AG08396 (cell line): ENCODE measurements at regions not wholly inside any gene's neighbourhood (a gene's known extent, or its start where the extent isn't known, plus 50 kb on each side); places are given as distances from the start of the nearest gene placed in this dataset.
"Not testable (repeated sequence)": the region's sequence is repeated elsewhere in the genome, so short reads cannot be mapped to it uniquely, and the experiment has no call there.

Source experiments
- DNase-seq: peaks from one replicate; pipeline ENCODE4 v3.0.0; 2012; ENCODE audit warnings: low spot score, mixed read lengths

DNA sequence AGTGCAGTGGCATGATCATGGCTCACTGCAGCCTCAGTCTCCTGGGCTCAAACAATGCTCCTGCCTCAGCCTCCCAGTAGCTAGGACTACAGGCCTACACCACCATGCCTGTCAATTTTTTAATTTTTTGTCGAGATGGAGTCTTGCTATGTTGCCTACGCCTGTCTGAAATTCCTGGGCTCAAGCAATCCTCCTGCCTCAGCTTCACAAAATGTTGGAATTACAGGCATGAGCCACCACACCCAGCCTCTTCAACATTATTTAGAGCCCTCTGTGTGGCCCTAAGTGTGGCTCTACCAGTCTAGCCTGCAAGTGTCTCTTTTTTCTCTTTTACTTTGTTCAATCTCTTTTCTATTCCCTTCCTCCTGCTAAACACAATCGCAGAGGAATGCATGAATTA lies 154.4 kb upstream of the EPB41L4A start:
- DNase-seq, result no peak

GRCh38 chr5:112574536-112574935 lies 155.5 kb upstream of the EPB41L4A start:
- no peak for DNase-seq

DNA sequence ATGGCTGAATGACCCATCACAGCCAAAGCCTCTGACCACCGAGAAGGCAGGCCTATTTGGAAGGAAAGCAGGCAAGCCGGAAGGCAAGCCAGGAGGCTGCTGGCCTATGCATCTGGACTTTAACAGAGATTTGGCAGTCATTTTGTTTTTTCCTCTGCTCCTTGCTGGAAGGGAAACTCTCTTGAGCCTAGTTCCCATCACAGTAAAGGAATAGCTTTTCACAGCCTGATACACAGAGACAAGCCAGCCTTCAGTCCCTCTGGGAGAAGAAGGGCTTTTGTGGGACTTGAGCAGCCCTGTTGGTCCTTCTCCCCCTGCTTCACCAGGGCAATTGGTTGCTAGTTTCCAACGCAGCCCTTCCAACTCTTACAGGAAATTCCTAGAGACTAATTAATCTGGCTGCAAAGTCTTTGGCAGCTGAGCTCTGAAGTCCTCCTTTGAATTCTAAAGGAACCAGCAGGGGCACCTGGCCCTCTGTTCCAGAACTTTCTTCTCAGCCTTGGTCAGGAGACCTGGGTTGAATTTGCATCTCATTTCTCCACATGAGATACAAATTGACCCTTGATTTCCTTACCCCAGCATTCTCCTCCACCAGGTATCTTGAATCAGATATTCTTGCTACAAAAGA lies 157.3 kb upstream of the EPB41L4A start:
- DNase-seq, result no peak

DNA sequence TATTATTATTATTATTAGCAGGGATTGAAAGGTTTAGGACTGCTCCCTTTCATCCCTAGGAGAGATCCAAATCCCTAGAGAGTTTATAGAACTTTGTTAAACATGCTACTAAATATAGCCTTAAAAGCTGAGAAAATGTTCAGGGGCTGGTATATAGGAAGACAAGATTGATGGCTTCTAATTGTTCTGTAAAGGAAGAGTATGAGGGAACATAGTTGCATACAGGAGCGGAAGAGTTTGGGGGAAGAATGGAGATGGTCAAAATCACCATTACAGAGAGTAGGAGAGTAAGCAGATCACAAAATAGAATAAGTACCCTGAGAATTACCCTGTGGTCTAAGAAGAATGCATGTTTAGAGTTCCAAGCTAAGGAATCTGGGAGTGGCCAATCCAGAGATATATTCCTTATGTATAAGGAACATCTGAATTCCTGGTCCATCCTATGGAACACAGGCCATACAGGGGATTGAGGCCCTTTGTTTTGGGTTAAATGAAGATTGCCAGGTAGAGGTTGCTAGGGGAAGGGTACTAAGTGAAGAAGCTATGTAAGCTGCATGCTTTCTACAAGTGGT lies 158.0 kb upstream of the APC start:
- DNase-seq, result no peak

DNA sequence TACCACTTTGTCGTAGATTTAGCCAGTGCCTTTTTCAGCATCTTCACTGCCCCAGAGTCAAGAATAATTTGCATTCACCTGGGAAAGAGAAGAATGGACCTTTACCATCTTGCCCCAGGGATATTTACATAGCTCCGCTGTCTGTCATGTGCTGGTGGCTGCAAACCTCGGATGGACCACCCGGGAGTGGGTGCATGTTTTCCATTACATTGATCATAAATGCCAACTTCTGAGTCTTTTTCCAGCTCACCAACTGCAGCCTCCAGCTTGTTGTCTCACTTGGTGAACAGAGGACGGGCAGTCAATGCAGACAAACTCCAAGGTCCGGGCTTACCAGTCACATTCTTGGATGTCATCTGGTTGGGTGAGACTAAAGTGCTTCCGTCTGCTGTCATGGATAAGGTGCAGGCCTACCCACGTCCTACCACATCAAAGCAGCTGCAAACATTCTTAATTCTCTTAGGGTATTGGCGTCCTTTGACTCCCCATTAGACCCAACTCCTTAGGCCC lies 155.8 kb upstream of the APC start:
- no peak for DNase-seq

GRCh38 chr5:112583166-112583565 lies 154.5 kb upstream of the APC start:
- DNase-seq, result no peak

GRCh38 chr5:112584781-112585180 lies 152.9 kb upstream of the APC start:
- DNase-seq, result no peak

DNA sequence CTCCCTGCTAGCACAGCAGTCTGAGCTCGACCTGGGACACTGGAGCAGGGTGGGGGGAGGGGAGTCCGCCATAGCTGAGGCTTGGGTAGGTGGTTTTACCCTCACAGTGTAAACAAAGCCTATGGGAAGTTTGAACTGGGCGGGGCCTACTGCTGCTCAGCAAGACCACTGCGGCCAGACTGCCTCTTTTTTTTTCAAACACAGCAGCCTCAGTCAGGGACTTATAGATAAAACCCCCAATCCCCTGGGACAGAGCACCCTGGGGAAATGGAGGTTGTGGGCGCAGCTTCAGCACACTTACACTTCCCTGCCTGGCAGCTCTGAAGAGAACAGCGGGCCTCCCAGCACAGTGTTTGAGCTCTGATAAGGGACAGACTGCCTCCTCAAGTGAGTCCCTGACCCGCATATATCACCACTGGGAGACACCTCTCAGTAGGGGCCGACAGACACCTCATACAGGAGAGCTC lies 151.1 kb upstream of the APC start:
- DNase-seq, result no peak

- not testable (repeated sequence) for DNase-seq
Observed at GRCh38 chr5:112590858-112591257, 146.8 kb upstream of the APC start.

- DNase-seq, result no peak
Observed at GRCh38 chr5:112594095-112594850, 143.4 kb upstream of the APC start.

DNA sequence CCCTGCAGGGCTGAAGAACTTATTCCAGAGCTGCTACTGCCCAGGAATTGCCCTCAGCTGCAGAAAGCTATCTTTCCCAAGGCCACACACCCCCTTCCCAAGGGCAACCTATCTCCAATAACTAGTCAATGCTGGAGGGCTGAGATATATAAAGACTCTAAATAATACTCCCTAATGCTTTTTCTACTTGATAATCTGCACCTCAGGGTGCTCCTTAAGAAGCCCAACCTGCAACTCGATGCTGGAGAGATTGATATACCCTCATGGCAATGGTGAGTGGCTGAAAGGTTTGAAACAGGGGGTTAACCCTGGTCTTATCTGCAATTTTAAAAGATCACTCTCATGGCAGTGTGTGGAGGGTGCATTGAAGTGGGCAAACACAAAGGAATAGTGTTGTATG lies 142.7 kb upstream of the APC start:
- DNase-seq, result no peak

DNA sequence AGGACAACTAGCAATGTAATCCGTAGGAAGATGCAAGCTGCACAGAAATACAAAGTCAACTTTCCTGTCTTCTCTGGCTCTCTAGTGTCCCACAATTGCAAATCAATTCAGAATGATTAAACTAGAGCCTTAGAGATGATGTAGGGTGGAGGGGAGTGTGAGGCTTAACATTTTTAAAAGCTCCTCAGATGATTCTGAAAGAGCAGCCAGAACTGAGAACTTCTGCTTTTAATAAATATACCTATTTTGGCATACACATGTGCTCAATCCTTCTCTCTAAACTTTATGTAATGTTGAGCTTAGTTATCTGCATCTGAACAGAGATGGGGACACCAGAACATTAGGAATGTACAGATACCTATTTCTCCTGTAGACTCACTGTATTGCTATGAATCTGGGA lies 139.9 kb upstream of the APC start:
- no peak for DNase-seq

GRCh38 chr5:112600510-112600909 lies 137.2 kb upstream of the APC start:
- not testable (repeated sequence) for DNase-seq

- DNase-seq, result no peak
Observed at GRCh38 chr5:112604732-112605630, 132.7 kb upstream of the APC start.

GRCh38 chr5:112608975-112609374 lies 128.7 kb upstream of the APC start:
- no peak for DNase-seq

- DNase-seq, result no peak
Observed at GRCh38 chr5:112612663-112613062, 125.0 kb upstream of the APC start.

DNA sequence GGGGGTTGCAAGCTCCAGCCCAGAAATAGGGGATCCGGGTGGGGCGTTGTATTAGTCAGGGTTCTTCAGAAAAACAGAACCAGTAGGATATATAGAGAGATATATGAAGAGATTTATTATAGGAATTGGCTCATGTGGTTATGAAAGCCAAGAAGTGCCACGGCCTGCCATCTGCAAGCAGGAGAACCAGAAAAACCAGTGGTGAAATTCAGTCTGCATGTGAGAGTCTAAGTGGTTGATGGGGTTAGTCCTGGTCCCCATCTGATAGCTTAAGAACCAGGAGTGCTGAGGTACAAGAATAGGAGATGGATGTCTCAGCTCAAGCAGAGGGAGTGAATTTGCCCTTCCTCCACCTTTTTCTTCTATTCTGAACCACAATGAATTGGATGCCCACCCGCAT lies 123.4 kb upstream of the APC start:
- DNase-seq, result no peak

DNA sequence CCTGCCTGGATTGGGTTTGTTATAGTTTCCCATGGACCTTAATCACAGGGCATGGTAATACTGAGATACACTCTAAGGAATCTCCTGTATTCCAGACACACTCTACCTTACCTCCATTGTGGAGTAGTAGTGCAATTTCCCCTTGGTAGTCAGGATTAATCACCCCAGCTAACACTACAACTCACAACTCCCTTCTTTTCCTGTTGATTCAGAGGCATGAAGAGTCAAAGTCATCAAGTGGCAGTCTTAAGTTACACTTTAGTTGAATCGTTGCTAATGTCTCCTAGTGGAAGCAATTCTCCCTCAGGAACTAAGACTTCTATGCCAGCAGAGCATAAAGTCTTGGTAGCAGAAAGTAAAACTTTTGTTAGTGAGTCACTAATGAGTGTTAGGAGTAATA lies 122.7 kb upstream of the APC start:
- DNase-seq, result no peak

DNA sequence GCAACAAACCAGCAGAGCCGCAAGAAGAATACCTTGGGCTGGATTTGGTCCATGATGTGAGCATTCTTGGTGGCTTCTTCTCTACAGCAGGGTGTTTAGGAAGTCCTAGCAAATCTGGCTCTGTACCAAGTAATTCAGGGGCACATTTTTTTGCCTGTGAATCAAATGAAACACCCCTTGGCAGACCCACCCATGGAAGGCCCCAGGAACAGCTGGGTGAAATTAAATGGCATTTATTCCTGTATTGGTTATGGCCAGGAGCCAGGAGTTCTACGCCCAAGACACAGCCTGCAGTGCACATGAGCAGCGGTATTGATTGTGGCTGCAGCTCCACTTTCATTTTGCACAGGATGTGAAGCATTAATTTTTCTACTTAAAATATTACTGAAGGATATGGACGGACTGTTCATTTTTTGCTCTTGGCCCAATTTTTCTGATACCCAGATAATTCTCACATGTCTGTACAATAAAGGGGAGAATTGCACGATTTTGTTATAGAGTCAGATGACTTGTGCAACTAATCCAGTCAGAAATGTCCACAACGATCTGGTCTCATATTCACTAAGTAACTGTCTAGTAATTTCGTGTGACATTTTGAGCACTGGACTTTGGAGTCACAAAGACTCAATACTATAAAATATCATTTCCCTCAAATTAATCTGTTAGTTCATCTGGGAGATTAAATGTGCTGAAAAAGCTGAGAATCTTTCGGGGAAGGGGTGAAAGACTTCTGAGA lies 120.7 kb upstream of the APC start:
- no peak for DNase-seq

GRCh38 chr5:112625246-112625645 lies 112.4 kb upstream of the APC start:
- no peak for DNase-seq

GRCh38 chr5:112625689-112626438 lies 111.8 kb upstream of the APC start:
- DNase-seq, result no peak
